ENCODE measurements at regions not wholly inside any gene's neighbourhood (a gene's known extent, or its start where the extent isn't known, plus 50 kb on each side); places are given as distances from the start of the nearest gene placed in this dataset.

DNA sequence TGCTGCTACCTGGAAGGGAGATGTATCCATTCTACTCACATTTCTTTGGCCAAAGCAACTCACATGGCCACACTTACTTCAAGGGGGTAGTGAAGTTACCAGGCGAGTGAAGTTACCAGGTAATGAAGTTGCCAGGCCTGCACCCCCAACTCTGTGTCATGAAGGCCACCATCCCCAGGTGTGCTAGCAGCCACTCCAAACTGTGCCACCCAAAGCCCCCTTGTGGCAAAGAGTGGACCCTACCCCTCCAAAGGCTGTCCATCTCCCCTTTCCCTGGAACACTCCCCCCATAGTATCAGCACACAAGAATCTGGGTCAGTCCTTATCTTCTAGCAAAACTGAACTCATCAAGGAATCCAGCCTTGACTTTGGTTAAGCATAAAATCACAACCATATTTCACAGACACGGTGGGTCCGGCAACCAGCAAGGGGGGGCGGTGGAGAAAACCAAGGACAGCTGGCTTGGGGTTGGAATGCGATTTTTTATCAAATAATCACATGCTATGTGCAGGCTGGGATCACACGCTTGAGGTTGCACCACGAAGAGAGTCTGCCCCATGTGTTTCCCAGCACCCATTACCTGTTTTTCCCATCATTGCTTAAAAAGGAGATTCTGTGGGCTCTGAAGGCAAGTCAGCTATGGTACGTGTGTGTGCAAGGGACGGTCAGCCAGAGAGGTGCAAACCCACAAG is 60.9 kb downstream of the ZFP36L2 start:
- Histone ChIP-seq H3K36me3 (ENCODE audit: low read depth) (no peaks in the 10 kb centered on the region), H3K4me3 (no peak overlapping the region), H3K9me3 (no peaks in the 10 kb centered on the region), H3K4me1 (ENCODE audit: low read depth) (peaks cover 48% of the 10 kb centered on the region)
- peak in 1 of 3 donors; percentile 11 for DNase-seq
- intact Hi-C loops (cut with DNase I, micrococcal nuclease): no loop called here
- no peak for ATAC-seq
- TF ChIP-seq, protein P1, sequence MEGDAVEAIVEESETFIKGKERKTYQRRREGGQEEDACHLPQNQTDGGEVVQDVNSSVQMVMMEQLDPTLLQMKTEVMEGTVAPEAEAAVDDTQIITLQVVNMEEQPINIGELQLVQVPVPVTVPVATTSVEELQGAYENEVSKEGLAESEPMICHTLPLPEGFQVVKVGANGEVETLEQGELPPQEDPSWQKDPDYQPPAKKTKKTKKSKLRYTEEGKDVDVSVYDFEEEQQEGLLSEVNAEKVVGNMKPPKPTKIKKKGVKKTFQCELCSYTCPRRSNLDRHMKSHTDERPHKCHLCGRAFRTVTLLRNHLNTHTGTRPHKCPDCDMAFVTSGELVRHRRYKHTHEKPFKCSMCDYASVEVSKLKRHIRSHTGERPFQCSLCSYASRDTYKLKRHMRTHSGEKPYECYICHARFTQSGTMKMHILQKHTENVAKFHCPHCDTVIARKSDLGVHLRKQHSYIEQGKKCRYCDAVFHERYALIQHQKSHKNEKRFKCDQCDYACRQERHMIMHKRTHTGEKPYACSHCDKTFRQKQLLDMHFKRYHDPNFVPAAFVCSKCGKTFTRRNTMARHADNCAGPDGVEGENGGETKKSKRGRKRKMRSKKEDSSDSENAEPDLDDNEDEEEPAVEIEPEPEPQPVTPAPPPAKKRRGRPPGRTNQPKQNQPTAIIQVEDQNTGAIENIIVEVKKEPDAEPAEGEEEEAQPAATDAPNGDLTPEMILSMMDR (IDR thresholded peaks at IDR 0.05): no peak

DNA sequence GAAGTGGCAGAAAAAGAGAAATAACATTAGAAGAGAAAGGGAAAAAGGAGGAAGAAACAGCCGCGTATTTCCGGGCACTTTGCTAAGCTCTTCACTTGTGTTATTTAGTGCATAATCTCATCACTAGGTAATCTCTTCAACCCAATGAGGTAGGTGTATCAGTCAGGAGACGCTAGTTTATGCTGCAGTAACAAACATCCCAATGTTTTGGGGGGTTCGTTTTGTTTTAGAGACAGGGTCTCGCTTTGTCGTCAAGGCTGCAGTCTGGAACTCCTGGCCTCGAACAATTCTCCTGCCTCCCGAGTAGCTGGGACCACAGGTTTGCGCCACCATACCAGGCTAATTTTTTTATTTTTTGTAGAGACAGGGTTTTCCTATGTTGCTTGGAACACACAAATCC is 61.7 kb downstream of the ZFP36L2 start:
- TF ChIP-seq, protein P1 (IDR thresholded peaks at IDR 0.05): no peak
- Histone ChIP-seq H3K4me1 (ENCODE audit: low read depth) (peaks cover 46% of the 10 kb centered on the region), H3K9me3 (no peaks in the 10 kb centered on the region), H3K36me3 (ENCODE audit: low read depth) (no peaks in the 10 kb centered on the region), H3K4me3 (no peak overlapping the region)
- no peak for ATAC-seq
- intact Hi-C loops (cut with DNase I, micrococcal nuclease): no loop called here
- DNase-seq: no peak

DNA sequence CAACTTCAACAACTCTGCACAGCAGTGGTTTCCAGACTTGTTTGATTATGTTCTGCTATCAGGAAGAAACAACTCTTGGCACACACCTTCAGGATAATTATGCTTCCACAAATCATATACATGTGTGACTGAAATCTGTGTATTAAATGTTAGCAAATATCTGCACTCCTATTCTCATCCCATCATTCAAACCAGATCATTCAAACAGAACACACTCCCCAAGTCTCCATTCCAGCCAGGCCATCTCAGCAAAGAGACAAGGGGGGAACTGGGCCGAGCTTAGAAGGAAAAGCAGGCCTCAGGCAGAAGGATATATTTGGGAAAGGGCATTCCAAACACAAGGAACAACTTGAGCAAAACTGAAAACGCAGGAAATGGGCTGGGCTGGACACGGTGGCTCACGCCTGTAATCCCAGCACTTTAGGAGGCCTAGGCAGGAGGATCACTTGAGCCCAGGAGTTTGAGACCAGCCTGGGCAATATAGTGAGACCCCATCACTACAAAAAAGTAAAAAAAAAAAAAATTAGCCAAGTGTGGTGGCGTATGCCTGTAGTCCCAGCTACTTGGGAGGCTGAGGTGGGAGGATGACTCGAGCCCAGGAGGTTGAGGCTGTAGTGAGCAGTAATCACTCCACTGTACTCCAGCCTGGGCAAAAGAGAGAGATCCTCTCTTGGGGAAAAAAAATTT is 62.7 kb downstream of the ZFP36L2 start:
- ATAC-seq (peak; percentile 5), DNase-seq (peak in 1 of 3 donors; percentile 33)
- Histone ChIP-seq H3K4me3 (no peak overlapping the region), H3K36me3 (ENCODE audit: low read depth) (no peaks in the 10 kb centered on the region), H3K9me3 (no peaks in the 10 kb centered on the region), H3K4me1 (ENCODE audit: low read depth) (peaks cover 52% of the 10 kb centered on the region)
- TF ChIP-seq, protein P1 (IDR thresholded peaks at IDR 0.05): no peak
- intact Hi-C loops (cut with DNase I, micrococcal nuclease): no loop called here

DNA sequence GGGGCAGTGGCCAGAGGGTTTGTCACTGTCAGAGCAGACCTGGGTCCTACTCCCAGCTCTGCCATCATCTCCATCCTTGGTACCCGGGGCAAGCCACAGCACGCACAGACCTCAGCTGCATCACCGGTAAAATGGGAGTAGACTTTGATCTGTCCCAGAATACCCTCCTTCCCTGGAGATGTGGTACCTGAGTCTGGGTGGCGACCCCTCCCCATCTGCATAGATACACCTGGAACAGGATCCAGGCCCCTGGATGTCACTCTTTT is 64.0 kb downstream of the ZFP36L2 start:
- H3K9me3 ChIP-seq: no peaks in the 10 kb centered on the region
- intact Hi-C loops (cut with DNase I, micrococcal nuclease): no loop called here
- TF ChIP-seq, protein P1 (IDR thresholded peaks at IDR 0.05): no peak
- no peaks in the 10 kb centered on the region for H3K36me3 ChIP-seq (ENCODE audit: low read depth)
- ATAC-seq: no peak
- H3K4me1 ChIP-seq (ENCODE audit: low read depth): peaks cover 55% of the 10 kb centered on the region
- DNase-seq: peak in 1 of 3 donors; percentile 51
- no peak overlapping the region for H3K4me3 ChIP-seq

DNA sequence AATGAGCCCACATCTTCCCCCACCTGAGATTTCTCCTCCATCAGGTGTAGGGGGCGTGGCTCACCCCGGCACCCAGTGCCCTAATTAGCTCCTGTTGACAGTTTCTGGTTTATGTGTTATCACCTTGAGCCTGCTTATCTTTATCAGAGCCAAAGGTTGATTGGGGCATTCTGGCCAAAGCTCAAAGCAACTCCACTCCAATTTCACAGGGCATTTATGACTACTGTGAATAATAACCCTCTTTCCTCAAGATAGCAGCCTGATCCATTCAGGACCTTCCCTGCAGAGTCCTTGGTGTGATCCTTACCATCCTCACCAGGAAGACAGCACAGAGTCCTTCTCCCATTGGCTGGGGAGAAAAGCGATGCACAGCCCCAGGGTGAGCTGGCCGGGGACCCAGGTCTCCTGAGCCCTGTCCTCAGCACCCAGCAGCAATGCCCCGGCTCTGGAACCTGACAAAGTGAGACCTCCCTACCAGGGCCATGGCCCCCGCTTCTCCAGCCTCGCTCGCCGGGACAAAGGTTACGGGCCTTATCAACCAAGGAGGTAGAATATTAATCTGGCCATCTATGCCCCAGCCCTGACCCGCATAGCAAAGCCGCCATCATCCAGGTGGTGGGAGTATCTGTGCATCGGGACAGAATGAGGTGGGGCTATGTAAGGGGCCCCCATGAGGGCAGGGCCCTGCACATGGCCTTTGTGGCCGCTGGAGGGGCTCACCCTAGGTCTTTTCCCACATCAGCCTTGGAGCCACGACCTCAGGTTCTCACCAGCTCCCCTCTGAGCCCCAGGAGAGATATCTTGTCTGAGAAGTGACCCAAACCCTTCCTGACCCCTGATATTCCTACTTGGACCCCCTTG is 64.5 kb downstream of the ZFP36L2 start:
- H3K36me3 ChIP-seq (ENCODE audit: low read depth): no peaks in the 10 kb centered on the region
- H3K9me3 ChIP-seq: no peaks in the 10 kb centered on the region
- ATAC-seq: peak; percentile 48
- H3K4me3 ChIP-seq: no peak overlapping the region
- intact Hi-C loops (cut with DNase I, micrococcal nuclease): no loop called here
- DNase-seq: peak; percentile 82 to 93 (median 88)
- TF ChIP-seq, protein P1 (IDR thresholded peaks at IDR 0.05): no peak
- peaks cover 61% of the 10 kb centered on the region for H3K4me1 ChIP-seq (ENCODE audit: low read depth)
